Mucosa of rectum (tissue), 2 donors: ENCODE measurements at regions not wholly inside any gene's neighbourhood (a gene's known extent, or its start where the extent isn't known, plus 50 kb on each side); places are given as distances from the start of the nearest gene placed in this dataset.

Source experiments
- H3K27ac ChIP-seq, 2 donors: one replicate each; pipeline ENCODE4 v1.7.0; 2013; ENCODE audit warnings: inconsistent platforms in 2 of 2, low read depth in 2 of 2, low read length in 2 of 2
- H3K27me3 ChIP-seq, 2 donors: one replicate each; pipeline ENCODE4 v1.7.0; 2013; ENCODE audit warnings: low read length in 2 of 2; ENCODE audit not compliant: control insufficient read depth in 2 of 2, insufficient read depth in 2 of 2
- H3K36me3 ChIP-seq, 2 donors: one replicate each; pipeline ENCODE4 v1.7.0; 2013; ENCODE audit warnings: low read length in 2 of 2; ENCODE audit not compliant: control insufficient read depth in 2 of 2, insufficient read depth in 2 of 2
- H3K4me1 ChIP-seq, 2 donors: one replicate each; pipeline ENCODE4 v1.7.0; 2013; ENCODE audit warnings: low read length in 2 of 2, mild to moderate bottlenecking in 1 of 2; ENCODE audit not compliant: control insufficient read depth in 2 of 2, insufficient read depth in 2 of 2
- H3K4me3 ChIP-seq, 2 donors: one replicate each; pipeline ENCODE4 v1.7.0; 2013; ENCODE audit warnings: low read length in 2 of 2
- H3K9ac ChIP-seq, 2 donors: one replicate each; pipeline ENCODE4 v1.7.0; 2013; ENCODE audit warnings: low read length in 2 of 2, low read depth in 1 of 2, mild to moderate bottlenecking in 1 of 2
- H3K9me3 ChIP-seq, 2 donors: one replicate each; pipeline ENCODE4 v1.7.0; 2013; ENCODE audit warnings: low read length in 2 of 2; ENCODE audit not compliant: control insufficient read depth in 2 of 2
- donor health status: healthy.
- donor health status: Normal muscosa, but diverticular disease.

GRCh38 chr18:46421973-46422551 lies 235.0 kb downstream of the LOXHD1 start:
- H3K27me3 ChIP-seq, result no peaks in the 10 kb centered on the region
- no peaks in the 10 kb centered on the region for H3K4me1 ChIP-seq
- no peak overlapping the region for H3K4me3 ChIP-seq
- H3K9ac ChIP-seq, result no peak overlapping the region
- H3K36me3 ChIP-seq, result no peaks in the 10 kb centered on the region
- H3K27ac ChIP-seq, result no peak overlapping the region
- H3K9me3 ChIP-seq, result no peaks in the 10 kb centered on the region

- no peak overlapping the region for H3K27ac ChIP-seq
- no peak overlapping the region for H3K4me3 ChIP-seq
- H3K36me3 ChIP-seq, result no peaks in the 10 kb centered on the region
- H3K4me1 ChIP-seq, result no peaks in the 10 kb centered on the region
- no peaks in the 10 kb centered on the region for H3K27me3 ChIP-seq
- no peaks in the 10 kb centered on the region for H3K9me3 ChIP-seq
- H3K9ac ChIP-seq, result no peak overlapping the region
Measured at GRCh38 chr18:46422552-46423055, 234.4 kb downstream of the LOXHD1 start.

- no peaks in the 10 kb centered on the region for H3K36me3 ChIP-seq
- H3K27ac ChIP-seq, result no peak overlapping the region
- H3K4me1 ChIP-seq, result no peaks in the 10 kb centered on the region
- H3K9ac ChIP-seq, result no peak overlapping the region
- H3K27me3 ChIP-seq, result no peaks in the 10 kb centered on the region
- H3K9me3 ChIP-seq, result no peaks in the 10 kb centered on the region
- no peak overlapping the region for H3K4me3 ChIP-seq
Measured at GRCh38 chr18:46423226-46423805, 233.7 kb downstream of the LOXHD1 start.

GRCh38 chr18:46424898-46425297 lies 232.1 kb downstream of the LOXHD1 start:
- H3K27ac ChIP-seq, result no peak overlapping the region
- no peaks in the 10 kb centered on the region for H3K9me3 ChIP-seq
- H3K27me3 ChIP-seq, result no peaks in the 10 kb centered on the region
- no peaks in the 10 kb centered on the region for H3K4me1 ChIP-seq
- no peak overlapping the region for H3K9ac ChIP-seq
- no peaks in the 10 kb centered on the region for H3K36me3 ChIP-seq
- no peak overlapping the region for H3K4me3 ChIP-seq

- H3K4me3 ChIP-seq, result no peak overlapping the region
- H3K9ac ChIP-seq, result no peak overlapping the region
- H3K4me1 ChIP-seq, result no peaks in the 10 kb centered on the region
- no peak overlapping the region for H3K27ac ChIP-seq
- H3K36me3 ChIP-seq, result no peaks in the 10 kb centered on the region
- H3K9me3 ChIP-seq, result no peaks in the 10 kb centered on the region
- H3K27me3 ChIP-seq, result no peaks in the 10 kb centered on the region
Measured at GRCh38 chr18:46425511-46425910, 231.5 kb downstream of the LOXHD1 start.

GRCh38 chr18:46426021-46426678 lies 230.9 kb downstream of the LOXHD1 start:
- H3K27me3 ChIP-seq, result no peaks in the 10 kb centered on the region
- H3K36me3 ChIP-seq, result no peaks in the 10 kb centered on the region
- no peaks in the 10 kb centered on the region for H3K9me3 ChIP-seq
- no peak overlapping the region for H3K9ac ChIP-seq
- H3K4me1 ChIP-seq, result no peaks in the 10 kb centered on the region
- no peak overlapping the region for H3K27ac ChIP-seq
- no peak overlapping the region for H3K4me3 ChIP-seq

GRCh38 chr18:46426679-46427047 lies 230.4 kb downstream of the LOXHD1 start:
- Histone ChIP-seq H3K9ac (no peak overlapping the region), H3K36me3 (no peaks in the 10 kb centered on the region), H3K27me3 (no peaks in the 10 kb centered on the region), H3K4me3 (no peak overlapping the region), H3K4me1 (no peaks in the 10 kb centered on the region), H3K9me3 (no peaks in the 10 kb centered on the region), H3K27ac (no peak overlapping the region)
